ENCODE measurements at regions not wholly inside any gene's neighbourhood (a gene's known extent, or its start where the extent isn't known, plus 50 kb on each side); places are given as distances from the start of the nearest gene placed in this dataset.
A peak's percentile ranks its signal among the peaks of the same experiment; 100 is the strongest.

DNA sequence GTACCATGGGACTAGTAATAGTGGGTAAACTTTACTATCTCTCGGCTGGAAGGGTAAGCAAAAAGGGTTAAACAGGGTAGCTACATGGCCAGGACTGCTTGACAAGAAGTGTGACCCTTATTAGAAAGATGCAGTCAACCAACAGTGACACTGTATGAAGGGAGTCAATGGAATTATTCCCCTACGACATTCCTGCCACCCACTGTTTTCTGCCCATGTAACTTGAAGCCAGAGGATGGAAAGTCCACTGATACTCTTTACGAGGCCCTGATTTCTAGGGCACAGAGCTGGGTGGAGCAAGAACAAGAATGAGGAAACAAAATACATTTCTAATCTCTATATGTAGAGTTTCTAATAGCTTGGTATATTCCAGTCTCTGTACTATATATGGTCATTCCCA, 1102.5 kb downstream of the CDH11 start:
- DNase-seq (ENCODE audit: low spot score) = no peak

DNA sequence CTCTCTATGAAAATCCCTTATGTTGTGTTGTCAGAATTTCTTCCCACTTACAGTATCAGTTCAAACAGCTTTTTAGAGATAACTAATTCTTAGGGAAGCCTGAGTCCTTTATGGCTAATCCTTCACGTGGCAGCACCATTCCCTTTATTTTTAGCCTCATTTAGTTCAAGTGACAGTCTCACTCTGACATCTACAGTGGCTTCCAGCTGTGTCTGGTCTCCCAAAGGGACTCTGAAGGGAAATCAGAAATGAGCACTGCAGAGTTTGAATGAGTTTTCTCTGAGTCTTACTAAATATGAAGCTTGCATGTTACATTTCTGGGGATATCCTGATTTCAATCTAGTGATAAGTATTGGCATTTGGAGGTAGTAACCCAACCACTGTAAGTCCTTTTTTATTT, 1104.1 kb downstream of the CDH11 start:
- no peak for DNase-seq (ENCODE audit: low spot score)

DNA sequence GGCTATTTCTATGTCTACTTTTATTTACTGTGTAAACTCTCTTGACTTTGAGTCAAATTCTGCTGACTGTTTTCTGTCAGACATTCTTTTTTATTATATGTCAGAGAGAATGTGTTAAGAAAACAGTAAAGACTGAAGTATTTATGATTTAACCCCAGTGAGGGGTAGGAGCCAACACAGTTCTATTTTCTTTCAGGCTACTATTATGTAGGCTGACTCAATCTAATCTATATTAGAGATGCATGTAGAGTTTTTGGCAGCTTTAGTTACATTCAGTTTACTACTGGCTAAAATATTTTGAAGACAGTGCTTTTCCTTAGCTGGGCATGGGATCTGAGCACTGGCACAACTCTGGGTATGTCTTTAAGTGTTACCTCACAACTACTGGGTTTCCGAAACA, 1108.0 kb downstream of the CDH11 start:
- no peak for DNase-seq (ENCODE audit: low spot score)

DNA sequence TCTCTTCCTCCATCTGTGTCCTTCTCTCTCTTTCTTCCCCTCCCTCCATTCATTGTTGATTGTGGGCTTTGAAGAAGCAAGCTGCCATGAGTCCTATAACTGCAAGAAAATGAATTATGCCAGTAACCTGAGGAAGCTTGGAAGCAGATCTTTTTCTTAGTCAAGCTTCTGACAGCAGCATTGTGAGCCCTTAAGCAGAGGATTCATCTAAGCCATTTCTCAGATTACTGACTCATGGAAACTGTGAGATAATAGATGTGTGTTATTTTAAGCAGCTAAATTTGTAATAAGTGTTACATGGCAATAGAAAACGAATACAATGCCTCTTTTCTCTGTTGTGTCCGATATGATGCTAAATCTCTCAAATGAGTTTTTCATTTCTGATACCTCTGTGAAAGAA, 1109.7 kb downstream of the CDH11 start:
- DNase-seq (ENCODE audit: low spot score) = no peak

DNA sequence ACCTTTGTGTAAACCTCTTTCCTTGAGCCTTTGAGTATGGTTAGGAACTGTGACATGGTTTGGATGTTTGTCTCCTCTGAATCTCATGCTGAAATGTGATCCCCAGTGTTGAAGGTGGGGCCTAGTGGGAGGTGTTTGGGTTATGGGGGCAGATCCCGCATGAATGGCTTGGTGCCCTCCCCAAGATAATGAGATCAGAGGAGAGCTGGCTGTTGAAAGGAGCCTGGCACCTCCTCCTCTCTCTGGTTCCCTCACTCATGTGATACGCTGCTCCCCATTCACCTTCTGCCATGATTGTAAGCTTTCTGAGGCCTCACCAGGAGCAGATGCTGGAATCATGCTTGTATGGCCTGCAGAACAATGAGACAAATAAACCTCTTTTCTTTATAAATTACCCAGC, 1110.2 kb downstream of the CDH11 start:
- no peak for DNase-seq (ENCODE audit: low spot score)

DNA sequence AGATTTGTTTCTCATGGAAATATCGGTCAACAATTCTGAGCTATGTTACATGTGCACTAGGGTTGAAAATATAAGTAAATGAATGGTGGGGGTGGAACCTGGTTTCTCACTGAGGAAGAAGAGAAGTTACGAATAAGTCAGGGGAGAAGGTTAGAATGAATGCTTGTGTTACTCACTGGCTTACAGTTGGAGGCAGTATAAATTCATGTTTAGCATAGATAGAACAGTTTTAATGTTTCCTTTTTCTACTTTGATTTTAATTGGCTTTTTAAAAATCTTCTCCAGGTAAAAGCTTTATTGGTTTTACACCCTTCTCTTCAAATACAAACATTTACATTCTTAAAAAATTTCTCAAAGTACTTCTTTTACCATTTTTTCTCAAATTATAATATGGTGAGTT, 1113.7 kb downstream of the CDH11 start:
- no peak for DNase-seq (ENCODE audit: low spot score)

DNA sequence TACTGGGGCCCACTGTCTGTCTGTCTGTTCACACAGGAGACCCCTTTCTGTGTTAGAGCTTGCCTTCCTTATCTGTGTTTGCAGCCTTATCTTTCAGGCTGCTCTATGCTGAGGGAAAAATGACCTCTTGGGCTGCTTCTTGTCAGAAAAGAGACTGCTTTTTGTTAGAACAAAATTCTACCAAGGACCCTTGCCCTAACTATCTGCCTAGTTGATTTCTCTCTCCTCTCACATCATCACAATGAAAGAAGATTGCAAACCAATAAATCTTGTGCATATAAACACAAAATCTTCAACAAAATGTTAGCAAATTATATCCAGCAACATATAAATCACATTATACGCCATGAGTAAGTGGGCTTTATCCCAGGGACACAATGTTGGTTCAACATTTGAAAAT, 1117.7 kb downstream of the CDH11 start:
- DNase-seq (ENCODE audit: low spot score) = no peak

DNA sequence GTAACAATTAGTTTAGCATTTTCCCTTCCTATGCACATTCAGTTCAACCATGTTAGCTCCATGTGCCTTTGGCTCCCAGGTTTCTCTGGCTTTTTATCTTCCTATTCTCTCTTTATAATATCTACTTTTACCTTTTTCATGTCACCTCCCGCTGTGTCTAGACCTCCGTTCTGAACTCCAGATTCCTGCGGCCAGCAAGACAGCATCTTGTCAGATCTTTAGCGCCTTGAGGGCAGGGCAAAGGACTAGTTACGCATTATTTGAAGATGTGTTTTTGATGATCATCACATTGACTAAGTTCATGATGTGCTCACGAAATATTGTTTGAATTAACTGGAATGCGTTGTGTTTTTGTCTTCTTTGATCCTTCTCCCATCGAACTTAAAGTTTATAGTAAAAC, 1126.8 kb downstream of the CDH11 start:
- DNase-seq (ENCODE audit: low spot score) = no peak

DNA sequence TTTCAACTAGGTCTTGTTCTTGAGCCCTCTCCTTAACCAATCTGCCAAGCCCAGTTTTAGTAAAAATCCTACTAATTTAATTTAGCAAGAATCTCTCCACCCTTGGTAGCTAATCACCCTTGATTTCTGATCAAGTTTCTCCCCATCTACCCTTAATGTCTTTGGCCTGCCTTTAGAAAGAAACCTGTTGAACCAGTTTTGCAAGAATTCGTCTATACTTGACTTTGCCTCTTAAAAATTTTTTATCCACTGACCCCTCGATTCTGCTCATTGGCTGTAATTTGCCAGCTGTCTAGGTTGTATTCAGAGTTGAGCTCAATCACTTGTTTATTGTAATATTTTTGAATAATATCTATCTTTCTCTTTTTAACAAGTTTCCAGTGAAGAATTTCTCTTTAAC, 1138.5 kb downstream of the CDH11 start:
- no peak for DNase-seq (ENCODE audit: low spot score)

DNA sequence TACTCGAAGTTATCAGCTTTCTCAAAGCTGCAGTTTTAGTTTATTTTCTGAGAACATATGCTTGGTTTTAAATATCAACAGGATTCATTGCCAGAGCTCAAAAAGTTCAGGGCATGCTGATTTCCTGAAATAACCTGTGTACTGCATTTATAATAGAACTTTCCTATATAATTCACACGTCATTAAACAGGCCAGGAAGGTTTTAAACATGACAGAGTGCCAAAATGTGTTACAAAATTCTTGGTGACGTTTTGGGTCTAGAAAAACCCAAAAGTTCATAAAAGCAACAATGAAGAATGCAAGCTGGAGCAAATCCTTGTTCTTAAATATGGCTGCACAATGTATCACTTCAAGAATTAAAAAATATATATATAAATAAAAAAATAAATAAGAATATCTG, 1139.1 kb downstream of the CDH11 start:
- DNase-seq (ENCODE audit: low spot score) = no peak

- no peak for DNase-seq (ENCODE audit: low spot score)
Observed at GRCh38 chr16:63982110-63982509, 1139.8 kb downstream of the CDH11 start.

GRCh38 chr16:63981639-63982038, 1140.2 kb downstream of the CDH11 start:
- peak; percentile 34 for DNase-seq (ENCODE audit: low spot score)

DNA sequence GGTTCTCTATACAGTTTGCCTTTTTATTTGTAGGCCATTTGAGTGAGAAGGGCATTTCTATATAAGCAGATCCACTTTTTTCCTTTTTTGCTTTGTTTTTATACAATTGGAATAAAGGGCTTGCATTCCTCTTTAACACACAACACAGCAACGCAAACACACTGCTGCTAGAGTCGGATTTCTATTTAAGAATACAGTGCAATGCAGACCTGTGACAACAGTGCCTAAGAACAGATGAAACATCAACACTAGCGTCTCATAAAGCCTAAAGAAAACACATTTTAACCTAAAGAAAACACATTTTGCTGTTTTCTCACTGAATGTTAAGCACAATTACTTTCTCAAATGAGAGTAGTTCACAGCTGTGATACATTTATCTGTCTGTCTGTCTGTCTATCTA, 1141.1 kb downstream of the CDH11 start:
- DNase-seq (ENCODE audit: low spot score) = no peak

DNA sequence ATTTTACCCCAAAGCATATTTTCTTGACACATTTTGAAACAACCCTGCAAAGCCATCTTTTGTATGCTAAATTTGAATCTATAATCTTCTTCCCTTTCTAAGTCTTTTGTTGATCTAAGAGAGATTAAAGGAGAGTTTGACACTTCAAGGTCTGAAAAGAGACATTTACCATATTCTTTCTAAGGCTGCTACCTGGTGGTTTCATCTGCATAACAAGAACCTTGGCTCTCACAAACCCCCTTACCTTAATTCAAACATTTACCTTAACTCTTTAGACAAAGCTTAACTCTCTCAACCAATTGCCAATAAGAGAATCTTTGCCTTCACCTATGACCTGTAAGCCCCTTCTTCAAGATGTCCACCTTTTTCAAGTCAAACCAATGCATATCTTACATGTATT, 1143.6 kb downstream of the CDH11 start:
- no peak for DNase-seq (ENCODE audit: low spot score)

DNA sequence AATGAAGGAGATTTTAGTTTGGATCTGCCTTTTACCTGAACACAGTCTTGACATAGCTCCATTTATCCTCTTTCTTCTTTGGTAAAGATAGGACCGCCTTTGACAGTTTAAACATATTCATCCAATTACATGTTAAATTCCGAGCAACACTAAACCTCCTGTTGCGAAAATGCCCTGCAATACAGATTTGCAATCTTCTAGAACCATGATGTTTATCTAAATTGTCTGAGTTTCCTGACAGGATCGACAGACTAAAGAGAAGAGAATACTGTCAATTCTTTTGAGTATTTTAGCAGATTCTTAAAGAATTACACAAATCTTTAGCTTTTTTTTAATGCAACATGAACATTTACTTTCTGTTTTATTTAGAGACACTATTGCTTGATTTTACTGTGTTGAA, 1145.5 kb downstream of the CDH11 start:
- no peak for DNase-seq (ENCODE audit: low spot score)

DNA sequence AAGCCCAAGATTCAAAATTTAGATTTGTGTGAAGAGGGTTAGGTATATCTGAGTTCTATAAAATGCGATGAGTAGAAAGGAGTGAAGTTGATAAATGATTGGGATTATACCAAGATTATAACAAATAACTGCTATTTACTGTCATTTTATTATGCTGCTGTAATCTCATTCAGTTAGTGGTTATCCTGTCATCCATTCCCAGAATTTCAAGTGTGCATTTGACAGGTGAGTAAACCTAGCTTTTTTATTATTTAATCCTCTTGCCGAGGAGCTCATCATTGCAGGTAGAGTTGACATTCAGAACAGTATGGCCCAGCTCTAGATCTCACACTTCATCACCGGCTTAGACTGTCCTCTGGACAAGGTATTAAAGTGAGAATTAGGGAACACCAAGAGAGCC, 1146.2 kb downstream of the CDH11 start:
- DNase-seq (ENCODE audit: low spot score) = no peak

GRCh38 chr16:63967966-63968365, 1153.9 kb downstream of the CDH11 start:
- no peak for DNase-seq (ENCODE audit: low spot score)

DNA sequence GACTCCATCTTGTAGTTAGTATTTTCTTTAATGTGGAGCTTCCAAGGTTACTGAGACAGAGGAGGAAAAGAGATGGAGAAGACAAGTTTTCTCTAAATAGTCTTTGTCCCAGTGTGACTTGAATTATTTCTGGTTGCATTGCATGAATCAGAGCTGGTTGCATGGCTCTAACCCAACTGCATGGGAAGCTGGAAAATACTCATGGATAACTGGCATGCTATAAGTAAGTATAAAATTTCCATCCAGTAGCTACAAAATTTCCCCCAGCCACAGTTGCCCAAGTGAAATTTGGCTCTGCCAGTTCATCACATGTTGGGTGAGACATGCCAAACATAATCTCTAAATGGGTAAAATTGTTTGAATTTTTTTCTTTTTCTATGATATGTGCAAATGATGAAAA, 1161.5 kb downstream of the CDH11 start:
- DNase-seq (ENCODE audit: low spot score) = no peak

- DNase-seq (ENCODE audit: low spot score) = no peak
Observed at GRCh38 chr16:63947022-63947421, 1174.8 kb downstream of the CDH11 start.

DNA sequence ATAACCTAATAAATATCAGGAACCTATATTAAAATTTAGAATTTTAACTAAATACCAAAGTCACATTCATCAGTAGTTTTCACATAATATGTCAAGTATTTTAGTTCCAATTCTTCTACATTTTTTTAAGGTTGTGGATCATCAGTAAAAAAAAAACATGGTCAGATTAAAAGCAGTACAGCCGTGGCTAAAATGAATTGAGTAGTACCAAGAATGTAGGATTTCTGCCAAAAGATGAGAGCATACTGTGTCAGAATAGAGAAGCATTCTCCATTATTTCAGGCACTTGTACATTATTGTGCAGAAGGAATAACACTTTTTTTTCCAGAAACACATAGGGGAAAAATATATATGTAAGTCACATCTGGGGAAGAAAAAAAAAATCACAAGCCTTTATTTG, 1176.1 kb downstream of the CDH11 start:
- no peak for DNase-seq (ENCODE audit: low spot score)

- DNase-seq (ENCODE audit: low spot score) = no peak
Observed at GRCh38 chr16:63943566-63943965, 1178.3 kb downstream of the CDH11 start.

GRCh38 chr16:63938661-63939060, 1183.2 kb downstream of the CDH11 start:
- no peak for DNase-seq (ENCODE audit: low spot score)

DNA sequence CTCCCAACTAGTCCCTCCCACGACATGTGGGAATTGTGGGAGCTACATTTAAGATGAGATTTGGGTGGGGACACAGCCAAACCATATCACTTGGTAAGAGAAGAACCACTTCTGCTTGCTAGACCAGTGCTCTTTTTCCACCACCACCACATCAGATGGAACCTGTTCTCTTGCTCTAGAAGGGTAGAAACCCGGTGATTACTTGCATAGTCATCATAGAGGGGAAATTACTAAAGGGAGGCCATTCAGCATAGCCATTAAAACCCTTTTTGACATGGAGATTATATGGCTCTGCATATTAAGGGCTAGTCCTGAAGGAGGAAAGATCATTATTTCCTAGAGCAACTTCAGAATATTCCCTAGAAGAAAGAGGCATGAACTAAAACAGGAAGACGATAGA, 1188.0 kb downstream of the CDH11 start:
- no peak for DNase-seq (ENCODE audit: low spot score)

DNA sequence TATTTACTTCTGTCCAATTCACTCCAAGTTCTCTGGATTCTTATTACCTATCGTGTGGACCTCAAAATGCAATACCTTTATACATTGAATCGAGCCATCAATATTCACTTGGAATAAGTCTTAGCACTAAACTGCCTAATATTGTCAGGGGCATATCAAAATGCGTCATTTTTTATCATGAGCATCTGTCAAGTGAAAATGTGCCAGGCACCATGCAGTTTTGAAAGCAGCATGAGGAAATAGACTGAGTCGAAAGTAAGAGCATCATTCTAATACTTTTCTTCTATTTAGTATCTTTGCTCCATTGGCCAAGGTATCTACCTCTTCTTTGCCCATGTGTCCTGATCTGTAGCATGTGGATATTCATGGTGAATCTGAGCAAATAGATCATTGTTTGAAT, 1193.4 kb downstream of the CDH11 start:
- no peak for DNase-seq (ENCODE audit: low spot score)

DNA sequence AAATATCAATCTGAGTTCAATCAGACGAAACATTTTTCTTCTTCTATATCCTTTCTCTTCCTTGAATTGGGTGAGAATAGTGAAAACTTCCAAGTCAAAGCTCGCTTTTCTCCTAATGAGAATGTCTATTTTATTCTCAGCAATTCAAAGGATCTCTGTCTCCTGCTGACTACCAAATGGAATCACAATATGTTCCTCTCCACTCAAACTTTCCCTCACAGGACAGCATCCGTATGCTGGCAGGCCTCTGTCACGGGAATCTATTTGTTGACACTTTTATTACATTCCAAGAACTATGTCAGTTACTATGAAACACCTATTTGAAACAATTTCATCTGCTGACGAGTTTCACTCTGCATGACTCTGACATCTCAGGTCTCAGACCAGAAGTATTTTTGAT, 1196.6 kb downstream of the CDH11 start:
- DNase-seq (ENCODE audit: low spot score) = peak; percentile 7
